ENCODE measurements at regions not wholly inside any gene's neighbourhood (a gene's known extent, or its start where the extent isn't known, plus 50 kb on each side); places are given as distances from the start of the nearest gene placed in this dataset.
"Not testable (repeated sequence)": the region's sequence is repeated elsewhere in the genome, so short reads cannot be mapped to it uniquely, and the experiment has no call there.

DNA sequence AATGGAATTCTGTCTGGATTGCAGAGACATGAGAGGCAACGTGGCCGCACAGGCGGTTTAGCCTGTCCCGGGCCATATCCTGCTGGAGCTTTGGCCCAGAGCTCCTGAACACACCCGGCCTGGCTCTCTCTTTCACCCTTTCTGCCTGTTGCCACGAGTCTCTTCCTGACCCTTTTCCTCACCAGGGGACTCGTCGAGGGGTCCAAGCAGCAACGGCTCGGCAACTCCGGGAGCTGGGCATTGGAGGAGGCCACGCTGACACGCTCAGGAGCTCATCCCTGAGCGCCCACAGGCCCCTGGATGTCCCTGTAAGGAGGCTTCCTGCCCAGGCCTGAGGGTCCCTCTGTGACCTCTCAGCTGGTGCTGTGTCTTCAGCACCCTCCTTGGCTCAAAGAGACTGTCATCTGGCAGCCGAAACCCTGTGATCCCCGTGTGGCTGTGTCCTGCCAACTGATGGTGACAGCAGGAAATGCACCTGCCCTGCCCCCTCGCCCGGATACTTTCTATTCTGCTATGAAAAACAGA is 103.8 kb downstream of the RNASET2 start:
- DNase-seq (ENCODE audit: insufficient read length, low spot score) = no peak
- TF ChIP-seq POLR2A (IDR thresholded peaks at IDR 0.05; ENCODE audit: low read depth, low read length) = no peak
- FAIRE-seq = no peak

DNA sequence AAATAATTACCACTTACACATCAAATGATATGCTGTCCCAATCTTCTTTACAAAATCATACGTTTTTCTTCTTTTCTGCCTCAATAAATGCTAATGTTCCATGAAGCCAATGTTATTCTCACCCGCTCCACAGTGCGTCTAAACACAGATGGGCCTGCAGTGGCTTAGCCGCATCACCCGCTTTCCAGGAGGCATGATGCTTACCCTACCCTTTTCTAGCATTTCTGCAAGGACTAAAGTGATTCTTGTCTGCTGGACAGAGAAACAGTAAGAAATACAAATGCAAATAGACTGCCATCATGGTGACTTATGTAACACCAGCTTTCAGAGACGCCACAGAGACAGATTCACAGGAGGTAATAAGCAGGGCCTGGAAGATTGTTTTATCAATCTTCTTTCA is 104.4 kb downstream of the RNASET2 start:
- TF ChIP-seq POLR2A (IDR thresholded peaks at IDR 0.05; ENCODE audit: low read depth, low read length) = no peak
- DNase-seq (ENCODE audit: insufficient read length, low spot score) = no peak
- no peak for FAIRE-seq

DNA sequence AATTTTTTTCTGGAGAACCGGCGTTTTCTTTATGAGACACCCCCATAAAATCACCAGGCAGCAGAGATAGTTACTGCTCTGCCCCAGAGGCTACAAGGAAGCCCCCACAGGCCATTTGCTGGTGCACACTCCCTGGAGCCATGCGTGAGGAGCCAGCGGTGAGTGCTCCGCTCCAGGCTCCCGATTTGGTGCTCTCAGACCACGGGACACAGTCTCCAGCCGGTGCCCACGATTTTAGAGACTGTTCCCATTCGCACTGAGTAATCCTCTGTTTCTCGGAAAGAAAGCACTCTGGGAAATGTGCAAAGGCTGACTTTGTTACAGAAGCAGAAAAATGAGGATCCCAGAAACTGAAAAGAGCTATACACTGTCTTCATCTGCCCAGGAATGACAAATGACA is 104.9 kb downstream of the RNASET2 start:
- no peak for TF ChIP-seq POLR2A (IDR thresholded peaks at IDR 0.05; ENCODE audit: low read depth, low read length)
- no peak for FAIRE-seq
- DNase-seq (ENCODE audit: insufficient read length, low spot score) = no peak

DNA sequence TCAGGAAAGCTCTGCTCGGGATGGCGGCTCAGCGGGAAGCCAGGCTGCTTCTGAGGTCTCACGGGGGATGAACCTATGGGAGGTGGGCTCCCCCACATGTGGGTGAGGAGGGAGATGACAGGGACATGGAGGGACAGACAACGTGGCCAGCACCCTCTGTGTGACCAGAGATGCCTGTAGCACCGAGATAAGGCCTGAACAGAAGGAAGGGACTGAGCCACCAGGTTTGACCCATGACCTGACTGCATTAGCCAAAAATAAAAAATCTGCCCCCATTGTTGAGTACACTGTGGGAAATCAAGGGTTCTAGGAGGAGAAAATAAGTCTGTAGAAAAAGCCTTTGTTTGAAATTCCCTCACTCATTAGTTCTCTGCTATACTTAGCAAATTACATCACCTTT is 105.7 kb downstream of the RNASET2 start:
- DNase-seq (ENCODE audit: insufficient read length, low spot score) (no peak), FAIRE-seq (no peak)
- no peak for TF ChIP-seq POLR2A (IDR thresholded peaks at IDR 0.05; ENCODE audit: low read depth, low read length)

DNA sequence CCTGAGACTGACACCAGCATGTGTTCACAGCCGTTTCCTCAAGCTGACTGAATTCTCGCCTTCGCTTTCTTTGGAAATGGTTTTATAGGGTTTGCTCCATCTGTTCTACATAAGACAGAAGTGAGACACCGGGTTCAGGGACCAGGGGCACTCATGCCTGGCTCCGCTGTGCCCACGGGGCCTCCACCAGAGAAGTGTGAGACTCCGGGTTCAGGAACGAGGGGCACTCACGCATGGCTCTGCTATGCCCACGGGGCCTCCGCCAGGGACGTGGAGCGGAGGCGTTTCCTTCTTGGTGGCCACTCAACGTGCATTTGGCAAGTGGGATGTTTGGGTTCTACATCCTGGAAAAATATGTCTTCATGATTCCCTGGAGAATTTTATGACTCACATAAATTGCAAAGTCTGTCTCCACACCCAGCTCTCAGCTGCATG is 106.6 kb downstream of the RNASET2 start:
- DNase-seq (ENCODE audit: insufficient read length, low spot score) (no peak), FAIRE-seq (no peak)
- no peak for TF ChIP-seq POLR2A (IDR thresholded peaks at IDR 0.05; ENCODE audit: low read depth, low read length)

DNA sequence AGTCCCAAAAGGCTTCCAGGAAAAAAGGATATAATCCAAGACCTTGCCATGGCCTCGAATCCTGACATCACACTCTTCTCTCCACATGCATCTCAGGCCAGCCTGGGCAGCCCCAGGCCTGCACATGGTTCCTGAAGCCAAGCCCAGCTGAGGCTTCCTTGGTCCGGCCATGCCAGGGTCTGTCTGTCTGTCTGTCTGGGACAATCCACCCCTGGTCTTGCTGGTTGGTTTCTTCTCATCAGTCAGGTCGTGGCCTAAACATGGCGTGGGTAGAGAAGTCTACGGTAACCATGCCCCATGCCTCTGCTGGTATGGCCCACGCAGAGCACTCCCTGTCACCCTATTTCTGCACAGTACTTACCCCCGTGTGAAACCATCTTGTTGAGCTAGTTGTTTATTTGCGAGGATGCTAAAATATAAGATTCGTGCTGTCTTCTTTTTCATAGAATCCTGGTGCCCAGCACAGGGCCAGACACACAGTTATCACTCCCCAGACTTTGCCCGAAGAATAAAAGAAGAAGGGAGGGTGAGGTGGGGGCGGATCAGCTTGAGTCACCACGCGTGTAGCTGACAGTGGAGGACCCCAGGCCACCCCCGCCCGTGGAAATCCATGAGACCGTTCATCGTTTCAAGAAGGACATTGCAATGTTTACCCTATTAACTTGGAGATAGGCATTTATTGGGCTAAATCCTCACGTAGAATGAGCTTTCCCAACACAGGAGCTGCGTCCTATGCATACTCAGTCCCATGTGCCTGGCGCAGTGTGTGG is 107.2 kb downstream of the RNASET2 start:
- TF ChIP-seq POLR2A (IDR thresholded peaks at IDR 0.05; ENCODE audit: low read depth, low read length) = no peak
- no peak for DNase-seq (ENCODE audit: insufficient read length, low spot score)
- FAIRE-seq = no peak

DNA sequence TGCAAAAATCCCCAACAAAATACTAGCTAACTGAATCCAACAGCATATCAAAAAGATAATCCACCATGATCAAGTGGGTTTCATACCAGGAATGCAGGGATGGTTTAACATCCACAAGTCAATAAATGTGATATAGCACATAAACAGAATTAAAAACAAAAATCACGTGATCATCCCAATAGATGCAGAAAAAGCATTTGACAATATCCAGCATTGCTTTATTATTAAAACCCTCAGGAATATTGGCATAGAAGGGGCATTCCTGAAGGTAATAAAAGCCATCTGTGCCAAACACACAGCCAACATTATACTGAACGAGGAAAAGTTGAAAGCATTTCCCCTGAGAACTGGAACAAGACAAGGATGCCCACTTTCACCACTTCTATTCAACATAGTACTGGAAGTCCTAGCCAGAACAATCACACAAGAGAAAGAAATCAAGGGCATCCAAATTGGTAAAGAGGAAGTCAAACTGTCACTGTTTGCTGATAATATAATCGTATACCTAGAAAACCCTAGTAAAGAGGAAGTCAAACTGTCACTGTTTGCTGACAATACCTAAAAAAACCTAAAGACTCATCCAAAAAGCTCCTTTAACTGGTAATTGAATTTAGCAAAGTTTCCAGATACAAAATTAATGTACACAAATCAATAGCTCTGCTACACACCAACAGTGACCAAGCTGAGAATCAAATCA is 109.8 kb downstream of the RNASET2 start:
- FAIRE-seq; DNase-seq (ENCODE audit: insufficient read length, low spot score): not testable (repeated sequence)

DNA sequence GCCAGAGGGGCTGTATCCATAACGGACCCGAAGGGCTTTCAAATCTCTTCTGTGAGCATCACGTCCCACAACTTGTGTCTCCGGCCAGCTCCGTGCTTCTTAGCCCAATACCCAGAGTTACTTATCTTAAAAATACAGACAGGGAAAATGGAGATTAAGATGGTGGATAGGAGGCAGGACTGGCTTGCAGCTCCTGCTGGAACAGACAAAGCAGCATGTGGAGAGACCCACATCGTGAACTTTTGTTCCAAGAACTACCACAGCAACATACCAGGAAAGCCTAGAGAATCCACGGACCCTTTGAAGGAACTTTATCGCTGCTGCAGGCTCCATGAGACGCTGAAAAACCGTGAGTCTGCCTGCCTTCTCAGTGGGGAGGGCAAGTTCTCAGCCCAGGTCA is 113.7 kb downstream of the RNASET2 start:
- TF ChIP-seq POLR2A (IDR thresholded peaks at IDR 0.05; ENCODE audit: low read depth, low read length) = no peak
- no peak for FAIRE-seq
- no peak for DNase-seq (ENCODE audit: insufficient read length, low spot score)

DNA sequence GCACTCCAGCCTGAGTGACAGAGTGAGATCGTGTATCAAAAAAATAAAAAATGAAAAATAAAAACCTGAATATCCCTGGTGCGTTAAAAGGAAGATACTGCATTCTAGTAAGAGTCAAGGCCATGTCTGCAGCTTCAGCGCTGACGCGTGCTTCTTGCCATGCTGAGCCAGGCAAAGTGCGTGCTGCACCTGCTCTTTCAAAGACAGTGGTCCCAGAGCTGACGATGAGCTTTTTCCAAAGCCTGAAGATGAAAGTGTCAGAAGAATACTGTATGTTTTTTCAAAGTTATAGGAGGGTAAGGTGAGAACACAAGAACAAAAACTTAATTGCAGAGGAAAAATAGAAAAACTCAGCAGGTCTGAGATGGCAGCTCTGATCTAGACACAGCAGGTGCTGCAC is 115.1 kb downstream of the RNASET2 start:
- FAIRE-seq (no peak), DNase-seq (ENCODE audit: insufficient read length, low spot score) (no peak)
- no peak for TF ChIP-seq POLR2A (IDR thresholded peaks at IDR 0.05; ENCODE audit: low read depth, low read length)

DNA sequence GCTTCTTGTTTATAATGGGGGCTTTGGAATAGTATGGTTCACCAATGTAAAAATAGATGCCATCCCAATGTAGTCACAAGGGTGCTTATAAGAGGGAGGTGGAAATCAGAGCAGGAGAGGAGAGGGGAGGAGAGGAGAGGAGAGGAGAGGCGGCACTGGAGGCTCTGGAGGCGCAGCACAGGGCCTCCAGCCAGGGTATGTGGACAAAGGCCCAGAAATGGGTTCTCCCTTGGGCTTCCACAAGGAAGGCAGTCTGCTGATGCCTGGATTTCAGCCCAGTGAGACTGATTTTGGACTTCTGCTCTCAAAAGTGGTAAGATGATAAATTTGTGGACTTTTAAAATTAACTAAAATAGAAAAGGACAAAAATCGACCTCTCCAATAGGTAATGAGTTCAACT is 116.8 kb downstream of the RNASET2 start:
- no peak for TF ChIP-seq POLR2A (IDR thresholded peaks at IDR 0.05; ENCODE audit: low read depth, low read length)

DNA sequence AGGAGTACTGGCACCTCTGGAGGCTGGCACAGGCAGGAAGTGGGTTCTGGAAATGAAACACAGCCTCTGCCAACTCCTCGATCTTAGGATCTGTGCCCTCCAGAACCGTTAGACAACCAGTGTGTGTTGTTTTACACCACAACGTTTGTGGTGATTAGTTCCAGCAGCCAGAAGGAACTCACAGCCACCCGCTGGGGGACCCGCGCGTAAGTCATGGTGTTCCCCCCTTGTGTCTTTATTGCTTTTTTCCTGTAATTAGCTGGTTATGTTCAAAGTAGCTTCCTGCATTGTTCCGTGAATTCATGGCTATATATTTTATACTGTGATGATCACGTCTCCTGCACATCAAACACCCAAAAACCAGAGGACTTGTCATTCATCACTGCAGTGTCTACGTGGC is 117.4 kb downstream of the RNASET2 start:
- FAIRE-seq (no peak), DNase-seq (ENCODE audit: insufficient read length, low spot score) (no peak)
- no peak for TF ChIP-seq POLR2A (IDR thresholded peaks at IDR 0.05; ENCODE audit: low read depth, low read length)

More for the DNA sequence above, 116.8 kb downstream of the RNASET2 start:
- FAIRE-seq (no peak), DNase-seq (ENCODE audit: insufficient read length, low spot score) (no peak)

DNA sequence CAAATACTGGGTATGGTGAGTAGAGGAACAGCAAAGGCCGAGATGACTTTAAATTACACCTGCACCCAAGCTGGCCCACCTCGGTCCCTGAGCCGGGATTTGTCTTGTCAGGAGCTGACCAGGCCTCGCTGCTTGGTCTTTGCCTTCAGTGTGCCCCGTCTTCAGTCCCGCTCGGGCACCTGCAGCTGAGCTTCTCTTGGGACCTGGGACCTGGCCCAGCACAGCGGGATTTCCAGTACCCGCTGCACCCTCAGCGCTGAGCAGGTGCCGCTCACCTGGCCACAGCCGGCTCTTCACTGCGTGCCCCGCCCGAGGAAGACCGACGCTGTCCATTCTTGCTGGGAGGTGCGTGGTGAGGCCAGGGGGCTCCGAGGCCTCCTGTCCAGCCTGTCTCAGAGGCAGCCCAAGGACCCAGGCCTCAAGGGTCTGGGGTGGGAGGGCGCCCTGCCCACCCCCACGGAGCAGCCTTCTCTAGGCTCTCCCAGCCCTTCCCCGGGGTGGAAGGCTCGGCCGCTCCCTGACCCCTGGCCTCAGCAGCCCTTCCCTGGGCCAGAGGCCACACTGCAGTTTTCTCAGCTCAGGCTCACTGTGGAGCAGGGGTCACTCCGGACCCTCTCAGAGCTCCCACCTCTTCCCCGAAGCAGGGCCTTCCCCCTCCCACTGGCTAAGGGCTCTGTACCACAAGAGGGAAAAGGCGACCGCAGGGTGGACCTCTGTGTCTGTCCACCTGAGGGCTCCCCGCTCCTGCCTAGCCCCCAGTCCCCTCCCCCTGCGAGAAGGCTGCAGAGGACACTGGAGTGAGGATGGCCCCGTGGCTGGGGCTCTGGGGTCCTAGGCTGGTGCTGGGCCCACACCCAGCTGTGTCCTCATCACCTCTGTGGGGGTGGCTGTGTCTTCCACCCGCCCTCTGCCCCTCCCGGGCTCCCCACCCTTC is 119.3 kb downstream of the RNASET2 start:
- no peak for FAIRE-seq

DNA sequence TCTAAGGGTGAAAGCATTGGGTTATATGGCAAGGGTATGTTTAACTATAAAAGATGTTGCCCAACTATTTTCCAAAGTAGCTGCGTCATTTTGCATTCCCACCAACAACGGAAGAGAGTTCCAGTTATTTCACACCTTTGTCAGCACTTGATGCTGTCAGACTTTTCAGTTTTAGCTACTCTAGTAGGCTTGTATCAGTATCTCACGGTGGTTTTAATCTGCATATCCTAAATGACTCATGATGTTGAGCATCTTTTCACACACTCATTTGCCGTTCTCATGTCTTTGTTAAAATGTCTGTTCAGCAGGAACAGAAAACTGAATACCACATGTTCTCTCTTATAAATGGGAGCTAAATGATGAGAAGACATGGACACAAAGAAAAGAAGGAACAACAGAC is 122.3 kb downstream of the RNASET2 start:
- no peak for TF ChIP-seq POLR2A (IDR thresholded peaks at IDR 0.05; ENCODE audit: low read depth, low read length)
- DNase-seq (ENCODE audit: insufficient read length, low spot score) (no peak), FAIRE-seq (no peak)

More for the DNA sequence above, 119.3 kb downstream of the RNASET2 start:
- TF ChIP-seq POLR2A (IDR thresholded peaks at IDR 0.05; ENCODE audit: low read depth, low read length) = no peak
- no peak for DNase-seq (ENCODE audit: insufficient read length, low spot score)

DNA sequence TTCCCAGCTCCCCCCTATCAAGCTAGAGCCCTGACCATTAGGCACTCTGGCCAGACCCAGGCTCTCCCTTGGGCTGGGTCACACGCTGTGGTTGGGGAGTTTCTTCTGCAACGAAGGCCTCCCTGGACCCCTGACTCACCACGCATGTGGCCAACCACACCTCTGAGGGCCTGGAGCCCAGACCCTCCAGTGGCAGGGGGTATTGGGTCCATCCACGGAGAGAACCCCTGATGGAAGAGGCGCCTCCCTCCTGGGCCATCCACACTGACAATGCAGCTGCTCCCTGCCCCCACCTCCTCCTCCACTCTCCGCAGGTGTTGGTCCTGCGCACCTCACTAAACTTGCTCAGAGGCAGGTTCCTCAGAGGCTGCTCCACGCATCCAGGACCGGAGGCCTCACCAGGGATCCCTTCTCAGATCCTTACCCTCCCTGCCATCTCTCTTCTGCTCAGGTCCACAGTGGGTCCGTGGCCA is 125.4 kb downstream of the RNASET2 start:
- DNase-seq (ENCODE audit: insufficient read length, low spot score) (no peak), FAIRE-seq (no peak)
- TF ChIP-seq POLR2A (IDR thresholded peaks at IDR 0.05; ENCODE audit: low read depth, low read length) = no peak
